GM23338 (cell line): ENCODE measurements at regions not wholly inside any gene's neighbourhood (a gene's known extent, or its start where the extent isn't known, plus 50 kb on each side); places are given as distances from the start of the nearest gene placed in this dataset.

Experiments
- ATAC-seq: fragments of 200-7000 bp; cut with Tn5 transposase; 3 replicates; pipeline ENCODE4 v1.9.1; 2020
- DNase-seq: peaks from one replicate; pipeline ENCODE4 v3.0.0-alpha.2; 2015; ENCODE audit warnings: low spot score
- H2AFZ ChIP-seq: fragments of 200-600 bp; sonication (generic); 2 replicates; pipeline ENCODE4 v1.8.0; 2016; ENCODE audit warnings: antibody characterized with exemption, mild to moderate bottlenecking, moderate library complexity
- H3F3A ChIP-seq: fragments of 200-600 bp; sonication (generic); replicated peaks from 2 replicates; pipeline ENCODE4 v1.8.0; 2017; ENCODE audit warnings: antibody characterized with exemption, mixed run types, low read depth
- H3K27ac ChIP-seq: fragments of 200-600 bp; sonication (generic); 2 replicates; pipeline ENCODE4 v1.6.1; 2016; ENCODE audit warnings: low read depth
- H3K27me3 ChIP-seq: fragments of 200-600 bp; sonication (generic); 2 replicates; pipeline ENCODE4 v1.8.0; 2016; ENCODE audit warnings: mild to moderate bottlenecking, mixed run types, moderate library complexity; ENCODE audit not compliant: insufficient read depth
- H3K36me3 ChIP-seq: fragments of 200-600 bp; sonication (generic); 2 replicates; pipeline ENCODE4 v1.8.0; 2016; ENCODE audit warnings: mild to moderate bottlenecking; ENCODE audit not compliant: insufficient read depth
- H3K4me1 ChIP-seq: fragments of 200-600 bp; sonication (generic); 2 replicates; pipeline ENCODE4 v1.8.0; 2016; ENCODE audit warnings: mild to moderate bottlenecking, moderate library complexity; ENCODE audit not compliant: insufficient read depth
- H3K4me2 ChIP-seq: fragments of 200-600 bp; sonication (generic); 2 replicates; pipeline ENCODE4 v1.7.1; 2017; ENCODE audit warnings: mixed run types
- H3K4me3 ChIP-seq: fragments of 200-600 bp; sonication (generic); 2 replicates; pipeline ENCODE4 v1.6.1; 2016; ENCODE audit warnings: mixed run types
- H3K79me2 ChIP-seq: fragments of 200-600 bp; sonication (generic); replicated peaks from 2 replicates; pipeline ENCODE4 v1.8.0; 2017; ENCODE audit warnings: mild to moderate bottlenecking; ENCODE audit not compliant: insufficient read depth
- H3K9me2 ChIP-seq: fragments of 200-600 bp; sonication (generic); 2 replicates; pipeline ENCODE4 v1.8.0; 2017; ENCODE audit not compliant: insufficient read depth
- H4K20me1 ChIP-seq: fragments of 200-600 bp; sonication (generic); replicated peaks from 2 replicates; pipeline ENCODE4 v1.8.0; 2017; ENCODE audit warnings: mild to moderate bottlenecking; ENCODE audit not compliant: insufficient read depth
- H3K27ac Mint-ChIP-seq: 2 replicates; pipeline ENCODE4 v1.8.0; 2020; ENCODE audit warnings: inconsistent platforms, mild to moderate bottlenecking, moderate library complexity, mixed read lengths
- H3K27me3 Mint-ChIP-seq: 3 replicates; pipeline ENCODE4 v1.8.0; 2022; ENCODE audit warnings: low read depth, mild to moderate bottlenecking, moderate library complexity, mixed read lengths, inconsistent platforms; ENCODE audit not compliant: insufficient read depth, poor library complexity
- H3K36me3 Mint-ChIP-seq: 3 replicates; pipeline ENCODE4 v1.8.0; 2021; ENCODE audit warnings: low read depth, mild to moderate bottlenecking, inconsistent platforms, moderate library complexity, mixed read lengths
- H3K4me1 Mint-ChIP-seq: 3 replicates; pipeline ENCODE4 v1.8.0; 2020; ENCODE audit warnings: mild to moderate bottlenecking, inconsistent platforms, mixed read lengths
- H3K4me3 Mint-ChIP-seq: 3 replicates; pipeline ENCODE4 v1.8.0; 2021; ENCODE audit warnings: moderate library complexity, mild to moderate bottlenecking, inconsistent platforms, mixed read lengths
- H3K9me3 Mint-ChIP-seq: 3 replicates; pipeline ENCODE4 v1.8.0; 2020; ENCODE audit warnings: moderate library complexity, mild to moderate bottlenecking, inconsistent platforms, mixed read lengths
- CTCF ChIP-seq, 2 experiments: fragments of 200-600 bp in 1 of 2; sonication (generic) in 1 of 2; conservative IDR thresholded peaks; 2 replicates each; pipeline versions ENCODE4 v1.5.1 to v1.6.1; 2016 to 2017; ENCODE audit warnings: antibody characterized with exemption in 2 of 2, low read depth in 2 of 2, mild to moderate bottlenecking in 2 of 2, moderate library complexity in 1 of 2
- ETS1 ChIP-seq: IDR thresholded peaks from 2 replicates; pipeline ENCODE4 v1.6.1; 2016; ENCODE audit warnings: antibody characterized with exemption
- EZH2 ChIP-seq: fragments of 200-600 bp; sonication (generic); IDR thresholded peaks from one replicate; pipeline ENCODE4 v1.8.0; 2017; ENCODE audit warnings: antibody characterized with exemption, mild to moderate bottlenecking, low read depth; ENCODE audit not compliant: unreplicated experiment
- EZH2phosphoT487 ChIP-seq: fragments of 200-600 bp; sonication (generic); IDR thresholded peaks from one replicate; pipeline ENCODE4 v1.8.1; 2018; ENCODE audit warnings: antibody characterized with exemption; ENCODE audit not compliant: unreplicated experiment
- JUNB ChIP-seq: IDR thresholded peaks from one replicate; pipeline ENCODE4 v1.6.1; 2016; ENCODE audit warnings: antibody characterized with exemption; ENCODE audit not compliant: unreplicated experiment
- NANOG ChIP-seq: IDR thresholded peaks from 2 replicates; pipeline ENCODE4 v1.6.1; 2016; ENCODE audit warnings: antibody characterized with exemption, borderline replicate concordance
- POLR2AphosphoS5 ChIP-seq: IDR thresholded peaks from 2 replicates; pipeline ENCODE4 v1.6.1; 2016; ENCODE audit warnings: antibody characterized with exemption, low read depth
- REST ChIP-seq: IDR thresholded peaks from one replicate; pipeline ENCODE4 v1.6.1; 2018; ENCODE audit warnings: antibody characterized with exemption; ENCODE audit not compliant: unreplicated experiment
- STAT1 ChIP-seq: IDR thresholded peaks from one replicate; pipeline ENCODE4 v1.6.1; 2016; ENCODE audit warnings: antibody characterized with exemption; ENCODE audit not compliant: unreplicated experiment
- ZNF114 ChIP-seq: fragments of 250-450 bp; sonication (Bioruptor Pico); IDR thresholded peaks from 2 replicates; pipeline ENCODE4 v1.5.0; 2020; ENCODE audit warnings: mild to moderate bottlenecking, moderate library complexity
- ZNF331 ChIP-seq: fragments of 250-450 bp; sonication (Bioruptor Pico); IDR thresholded peaks from 2 replicates; pipeline ENCODE4 v1.5.0; 2020; ENCODE audit warnings: low read depth, mild to moderate bottlenecking, moderate library complexity

- H3K79me2 ChIP-seq: no peaks in the 10 kb centered on the region
- H2AFZ ChIP-seq: no peak overlapping the region
- Mint-ChIP-seq H3K27me3 (no peaks in the 10 kb centered on the region), H3K36me3 (no peaks in the 10 kb centered on the region), H3K4me1 (no peaks in the 10 kb centered on the region), H3K4me3 (no peak overlapping the region), H3K27ac (no peak overlapping the region), H3K9me3 (no peaks in the 10 kb centered on the region)
- H3K4me3 ChIP-seq: no peak overlapping the region
- no peak for DNase-seq
- no peaks in the 10 kb centered on the region for H3F3A ChIP-seq
- peaks cover 9% of the 10 kb centered on the region; the same call in 1 of the 2 replicates for H3K9me2 ChIP-seq
- no peak overlapping the region for H3K4me2 ChIP-seq
- no peak for ATAC-seq
- H3K36me3 ChIP-seq: no peaks in the 10 kb centered on the region
- TF ChIP-seq POLR2AphosphoS5: no peak
- no peak for TF ChIP-seq CTCF (conservative IDR thresholded peaks at IDR 0.05; ENCODE audit: low read depth in 2 of 2)
- TF ChIP-seq JUNB: no peak
- no peak for TF ChIP-seq REST
- H4K20me1 ChIP-seq: no peaks in the 10 kb centered on the region
- no peaks in the 10 kb centered on the region for H3K27me3 ChIP-seq
- no peaks in the 10 kb centered on the region for H3K4me1 ChIP-seq
- no peak overlapping the region for H3K27ac ChIP-seq
Measured at GRCh38 chr20:6612606-6612923, 154.9 kb upstream of the BMP2 start.

- Histone ChIP-seq H3K36me3 (no peaks in the 10 kb centered on the region), H3K27me3 (no peaks in the 10 kb centered on the region), H3K9me2 (peaks cover 9% of the 10 kb centered on the region; the same call in 1 of the 2 replicates), H3K4me2 (no peak overlapping the region), H2AFZ (no peak overlapping the region), H3K79me2 (no peaks in the 10 kb centered on the region), H3K4me3 (no peak overlapping the region), H3K27ac (no peak overlapping the region), H3F3A (no peaks in the 10 kb centered on the region), H3K4me1 (no peaks in the 10 kb centered on the region), H4K20me1 (no peaks in the 10 kb centered on the region)
- Mint-ChIP-seq H3K36me3 (no peaks in the 10 kb centered on the region), H3K9me3 (no peaks in the 10 kb centered on the region), H3K27ac (no peak overlapping the region), H3K27me3 (no peaks in the 10 kb centered on the region), H3K4me3 (no peak overlapping the region), H3K4me1 (no peaks in the 10 kb centered on the region)
- DNase-seq (no peak), ATAC-seq (no peak)
- no peak for TF ChIP-seq REST
- TF ChIP-seq ZNF114: no peak
- TF ChIP-seq ZNF331 (CRISPR knock-in tag): no peak
- no peak for TF ChIP-seq EZH2phosphoT487
- TF ChIP-seq CTCF (conservative IDR thresholded peaks at IDR 0.05; ENCODE audit: low read depth in 2 of 2): no peak
- TF ChIP-seq JUNB: no peak
- TF ChIP-seq NANOG: no peak
- no peak for TF ChIP-seq STAT1
- no peak for TF ChIP-seq EZH2
- no peak for TF ChIP-seq ETS1
Measured at GRCh38 chr20:6611911-6612605, 155.4 kb upstream of the BMP2 start.
